ENCODE measurements at regions not wholly inside any gene's neighbourhood (a gene's known extent, or its start where the extent isn't known, plus 50 kb on each side); places are given as distances from the start of the nearest gene placed in this dataset.

- Mint-ChIP-seq H3K9me3 (no peaks in the 10 kb centered on the region), H3K36me3 (no peaks in the 10 kb centered on the region), H3K4me3 (no peak overlapping the region), H3K27me3 (peaks cover 0 to 15% of the 10 kb centered on the region in 2 donors), H3K27ac (no peak overlapping the region), H3K4me1 (no peaks in the 10 kb centered on the region)
- CTCF ChIA-PET, result no interaction called here
- Histone ChIP-seq H3K27ac (ENCODE audit: low read length) (no peak overlapping the region), H3K27me3 (replicated peaks in 1 of 2; ENCODE audit: control insufficient read depth in 2 of 2, extremely low read depth in 1 of 2, insufficient read depth in 2 of 2, low read length in 1 of 2) (no peaks in the 10 kb centered on the region), H3K36me3 (ENCODE audit: control insufficient read depth in 2 of 2, extremely low read depth in 1 of 2, insufficient read depth in 1 of 2, low read length in 1 of 2) (no peaks in the 10 kb centered on the region), H3K9me3 (no peaks in the 10 kb centered on the region), H3K4me3 (ENCODE audit: control insufficient read depth in 1 of 2, extremely low read depth in 1 of 2, low read length in 1 of 2) (no peak overlapping the region), H3K4me1 (ENCODE audit: control insufficient read depth in 1 of 2, extremely low read depth in 1 of 2, insufficient read depth in 2 of 2, low read length in 2 of 2) (no peaks in the 10 kb centered on the region)
- no peak for ATAC-seq (replicated peaks in 1 of 4)
- DNase-seq, result no peak
- POLR2A ChIA-PET, result no interaction called here
- 44% methylated on average over 2 of the region's 3 CpGs for WGBS (ENCODE audit: insufficient coverage)
Observed at GRCh38 chr5:98637557-98637956, 135.9 kb upstream of the RGMB start.

GRCh38 chr5:98638111-98638510 is 135.4 kb upstream of the RGMB start:
- POLR2A ChIA-PET, result no interaction called here
- WGBS (ENCODE audit: insufficient coverage), result no CpG with 5 or more reads among the region's 2 CpGs
- ATAC-seq (replicated peaks in 1 of 4), result no peak
- H3K27me3 Mint-ChIP-seq, result peaks cover 2 to 14% of the 10 kb centered on the region in 2 donors
- Histone ChIP-seq H3K27me3 (replicated peaks in 1 of 2; ENCODE audit: control insufficient read depth in 2 of 2, extremely low read depth in 1 of 2, insufficient read depth in 2 of 2, low read length in 1 of 2) (no peaks in the 10 kb centered on the region), H3K4me1 (ENCODE audit: control insufficient read depth in 1 of 2, extremely low read depth in 1 of 2, insufficient read depth in 2 of 2, low read length in 2 of 2) (no peaks in the 10 kb centered on the region), H3K4me3 (ENCODE audit: control insufficient read depth in 1 of 2, extremely low read depth in 1 of 2, low read length in 1 of 2) (no peak overlapping the region), H3K9me3 (no peaks in the 10 kb centered on the region), H3K36me3 (ENCODE audit: control insufficient read depth in 2 of 2, extremely low read depth in 1 of 2, insufficient read depth in 1 of 2, low read length in 1 of 2) (no peaks in the 10 kb centered on the region), H3K27ac (ENCODE audit: low read length) (no peak overlapping the region)
- no peaks in the 10 kb centered on the region for H3K9me3 Mint-ChIP-seq
- no peaks in the 10 kb centered on the region for H3K36me3 Mint-ChIP-seq
- H3K4me3 Mint-ChIP-seq, result no peak overlapping the region
- H3K4me1 Mint-ChIP-seq, result no peaks in the 10 kb centered on the region
- H3K27ac Mint-ChIP-seq, result no peak overlapping the region
- CTCF ChIA-PET, result no interaction called here
- DNase-seq, result no peak

- Mint-ChIP-seq H3K4me3 (no peak overlapping the region), H3K9me3 (no peaks in the 10 kb centered on the region), H3K36me3 (no peaks in the 10 kb centered on the region), H3K27ac (no peak overlapping the region), H3K27me3 (peaks cover 2 to 11% of the 10 kb centered on the region in 2 donors), H3K4me1 (no peaks in the 10 kb centered on the region)
- ChIA-PET CTCF (no interaction called here), POLR2A (no interaction called here)
- WGBS (ENCODE audit: insufficient coverage), result no CpG with 5 or more reads among the region's 1 CpG
- DNase-seq (no peak), ATAC-seq (replicated peaks in 1 of 4) (no peak)
- Histone ChIP-seq H3K9me3 (no peaks in the 10 kb centered on the region), H3K36me3 (ENCODE audit: control insufficient read depth in 2 of 2, extremely low read depth in 1 of 2, insufficient read depth in 1 of 2, low read length in 1 of 2) (no peaks in the 10 kb centered on the region), H3K27me3 (replicated peaks in 1 of 2; ENCODE audit: control insufficient read depth in 2 of 2, extremely low read depth in 1 of 2, insufficient read depth in 2 of 2, low read length in 1 of 2) (no peaks in the 10 kb centered on the region), H3K27ac (ENCODE audit: low read length) (no peak overlapping the region), H3K4me1 (ENCODE audit: control insufficient read depth in 1 of 2, extremely low read depth in 1 of 2, insufficient read depth in 2 of 2, low read length in 2 of 2) (no peaks in the 10 kb centered on the region), H3K4me3 (ENCODE audit: control insufficient read depth in 1 of 2, extremely low read depth in 1 of 2, low read length in 1 of 2) (no peak overlapping the region)
Observed at GRCh38 chr5:98638701-98639100, 134.8 kb upstream of the RGMB start.

GRCh38 chr5:98639274-98639673 is 134.2 kb upstream of the RGMB start:
- Mint-ChIP-seq H3K9me3 (no peaks in the 10 kb centered on the region), H3K27me3 (peaks cover 2 to 11% of the 10 kb centered on the region in 2 donors), H3K4me3 (no peak overlapping the region), H3K36me3 (no peaks in the 10 kb centered on the region), H3K4me1 (no peaks in the 10 kb centered on the region), H3K27ac (no peak overlapping the region)
- H3K36me3 ChIP-seq (ENCODE audit: control insufficient read depth in 2 of 2, extremely low read depth in 1 of 2, insufficient read depth in 1 of 2, low read length in 1 of 2), result no peaks in the 10 kb centered on the region
- no peak overlapping the region for H3K27ac ChIP-seq (ENCODE audit: low read length)
- ATAC-seq (replicated peaks in 1 of 4) (no peak), DNase-seq (no peak)
- no peaks in the 10 kb centered on the region for H3K9me3 ChIP-seq
- WGBS (ENCODE audit: insufficient coverage), result 83% methylated on average over 2 of the region's 2 CpGs
- H3K4me1 ChIP-seq (ENCODE audit: control insufficient read depth in 1 of 2, extremely low read depth in 1 of 2, insufficient read depth in 2 of 2, low read length in 2 of 2), result no peaks in the 10 kb centered on the region
- POLR2A ChIA-PET, result no interaction called here
- CTCF ChIA-PET, result no interaction called here
- H3K4me3 ChIP-seq (ENCODE audit: control insufficient read depth in 1 of 2, extremely low read depth in 1 of 2, low read length in 1 of 2), result no peak overlapping the region
- H3K27me3 ChIP-seq (replicated peaks in 1 of 2; ENCODE audit: control insufficient read depth in 2 of 2, extremely low read depth in 1 of 2, insufficient read depth in 2 of 2, low read length in 1 of 2), result no peaks in the 10 kb centered on the region

GRCh38 chr5:98641671-98642070 is 131.8 kb upstream of the RGMB start:
- Mint-ChIP-seq H3K9me3 (no peaks in the 10 kb centered on the region), H3K27me3 (peaks cover 2 to 14% of the 10 kb centered on the region in 2 donors), H3K4me1 (no peaks in the 10 kb centered on the region), H3K36me3 (no peaks in the 10 kb centered on the region), H3K4me3 (no peak overlapping the region), H3K27ac (no peak overlapping the region)
- no peaks in the 10 kb centered on the region for H3K4me1 ChIP-seq (ENCODE audit: control insufficient read depth in 1 of 2, extremely low read depth in 1 of 2, insufficient read depth in 2 of 2, low read length in 2 of 2)
- no peaks in the 10 kb centered on the region for H3K27me3 ChIP-seq (replicated peaks in 1 of 2; ENCODE audit: control insufficient read depth in 2 of 2, extremely low read depth in 1 of 2, insufficient read depth in 2 of 2, low read length in 1 of 2)
- no peaks in the 10 kb centered on the region for H3K36me3 ChIP-seq (ENCODE audit: control insufficient read depth in 2 of 2, extremely low read depth in 1 of 2, insufficient read depth in 1 of 2, low read length in 1 of 2)
- no peak for DNase-seq
- ChIA-PET CTCF (interaction anchor here in 1 of 2 donors (0.7 kb wide), 1 partner anchor 986 kb away, joined by 7 read pairs; no protein-coding TSS in a partner anchor), POLR2A (no interaction called here)
- H3K9me3 ChIP-seq, result no peaks in the 10 kb centered on the region
- H3K4me3 ChIP-seq (ENCODE audit: control insufficient read depth in 1 of 2, extremely low read depth in 1 of 2, low read length in 1 of 2), result no peak overlapping the region
- no peak overlapping the region for H3K27ac ChIP-seq (ENCODE audit: low read length)
- ATAC-seq (replicated peaks in 1 of 4), result no peak
- WGBS (ENCODE audit: insufficient coverage), result 91% methylated on average over 1 of the region's 1 CpG

- Mint-ChIP-seq H3K4me3 (no peak overlapping the region), H3K27me3 (peaks cover 2 to 12% of the 10 kb centered on the region in 2 donors), H3K36me3 (no peaks in the 10 kb centered on the region), H3K4me1 (no peaks in the 10 kb centered on the region), H3K27ac (no peak overlapping the region), H3K9me3 (no peaks in the 10 kb centered on the region)
- 67% methylated on average over 1 of the region's 1 CpG for WGBS (ENCODE audit: insufficient coverage)
- no peak overlapping the region for H3K27ac ChIP-seq (ENCODE audit: low read length)
- ChIA-PET POLR2A (no interaction called here), CTCF (no interaction called here)
- no peak overlapping the region for H3K4me3 ChIP-seq (ENCODE audit: control insufficient read depth in 1 of 2, extremely low read depth in 1 of 2, low read length in 1 of 2)
- H3K9me3 ChIP-seq, result no peaks in the 10 kb centered on the region
- no peak for DNase-seq
- no peaks in the 10 kb centered on the region for H3K4me1 ChIP-seq (ENCODE audit: control insufficient read depth in 1 of 2, extremely low read depth in 1 of 2, insufficient read depth in 2 of 2, low read length in 2 of 2)
- ATAC-seq (replicated peaks in 1 of 4), result no peak
- no peaks in the 10 kb centered on the region for H3K36me3 ChIP-seq (ENCODE audit: control insufficient read depth in 2 of 2, extremely low read depth in 1 of 2, insufficient read depth in 1 of 2, low read length in 1 of 2)
- no peaks in the 10 kb centered on the region for H3K27me3 ChIP-seq (replicated peaks in 1 of 2; ENCODE audit: control insufficient read depth in 2 of 2, extremely low read depth in 1 of 2, insufficient read depth in 2 of 2, low read length in 1 of 2)
Observed at GRCh38 chr5:98643569-98643968, 129.9 kb upstream of the RGMB start.

- H3K9me3 ChIP-seq, result no peaks in the 10 kb centered on the region
- no peaks in the 10 kb centered on the region for H3K27me3 ChIP-seq (replicated peaks in 1 of 2; ENCODE audit: control insufficient read depth in 2 of 2, extremely low read depth in 1 of 2, insufficient read depth in 2 of 2, low read length in 1 of 2)
- ATAC-seq (replicated peaks in 1 of 4), result no peak
- 60% methylated on average over 1 of the region's 3 CpGs for WGBS (ENCODE audit: insufficient coverage)
- POLR2A ChIA-PET, result no interaction called here
- no peak for DNase-seq
- Mint-ChIP-seq H3K4me1 (no peaks in the 10 kb centered on the region), H3K4me3 (no peak overlapping the region), H3K27me3 (no peaks in the 10 kb centered on the region), H3K27ac (no peak overlapping the region), H3K36me3 (no peaks in the 10 kb centered on the region), H3K9me3 (no peaks in the 10 kb centered on the region)
- no peak overlapping the region for H3K4me3 ChIP-seq (ENCODE audit: control insufficient read depth in 1 of 2, extremely low read depth in 1 of 2, low read length in 1 of 2)
- CTCF ChIA-PET, result no interaction called here
- H3K36me3 ChIP-seq (ENCODE audit: control insufficient read depth in 2 of 2, extremely low read depth in 1 of 2, insufficient read depth in 1 of 2, low read length in 1 of 2), result no peaks in the 10 kb centered on the region
- H3K4me1 ChIP-seq (ENCODE audit: control insufficient read depth in 1 of 2, extremely low read depth in 1 of 2, insufficient read depth in 2 of 2, low read length in 2 of 2), result no peaks in the 10 kb centered on the region
- no peak overlapping the region for H3K27ac ChIP-seq (ENCODE audit: low read length)
Observed at GRCh38 chr5:98651715-98652114, 121.7 kb upstream of the RGMB start.
